Activated T-cell treated with anti-CD3 and anti-CD28 coated beads, Interleukin-2, amount 50 U/mL, for 48 hours (primary cell): ENCODE measurements at regions not wholly inside any gene's neighbourhood (a gene's known extent, or its start where the extent isn't known, plus 50 kb on each side); places are given as distances from the start of the nearest gene placed in this dataset.
A peak's percentile ranks its signal among the peaks of the same experiment; 100 is the strongest.
"Not testable (repeated sequence)": the region's sequence is repeated elsewhere in the genome, so short reads cannot be mapped to it uniquely, and the experiment has no call there.

Experiments
- DNase-seq, 2 experiments: peaks; one replicate each; pipeline ENCODE4 v3.0.0-alpha.2; 2020

DNA sequence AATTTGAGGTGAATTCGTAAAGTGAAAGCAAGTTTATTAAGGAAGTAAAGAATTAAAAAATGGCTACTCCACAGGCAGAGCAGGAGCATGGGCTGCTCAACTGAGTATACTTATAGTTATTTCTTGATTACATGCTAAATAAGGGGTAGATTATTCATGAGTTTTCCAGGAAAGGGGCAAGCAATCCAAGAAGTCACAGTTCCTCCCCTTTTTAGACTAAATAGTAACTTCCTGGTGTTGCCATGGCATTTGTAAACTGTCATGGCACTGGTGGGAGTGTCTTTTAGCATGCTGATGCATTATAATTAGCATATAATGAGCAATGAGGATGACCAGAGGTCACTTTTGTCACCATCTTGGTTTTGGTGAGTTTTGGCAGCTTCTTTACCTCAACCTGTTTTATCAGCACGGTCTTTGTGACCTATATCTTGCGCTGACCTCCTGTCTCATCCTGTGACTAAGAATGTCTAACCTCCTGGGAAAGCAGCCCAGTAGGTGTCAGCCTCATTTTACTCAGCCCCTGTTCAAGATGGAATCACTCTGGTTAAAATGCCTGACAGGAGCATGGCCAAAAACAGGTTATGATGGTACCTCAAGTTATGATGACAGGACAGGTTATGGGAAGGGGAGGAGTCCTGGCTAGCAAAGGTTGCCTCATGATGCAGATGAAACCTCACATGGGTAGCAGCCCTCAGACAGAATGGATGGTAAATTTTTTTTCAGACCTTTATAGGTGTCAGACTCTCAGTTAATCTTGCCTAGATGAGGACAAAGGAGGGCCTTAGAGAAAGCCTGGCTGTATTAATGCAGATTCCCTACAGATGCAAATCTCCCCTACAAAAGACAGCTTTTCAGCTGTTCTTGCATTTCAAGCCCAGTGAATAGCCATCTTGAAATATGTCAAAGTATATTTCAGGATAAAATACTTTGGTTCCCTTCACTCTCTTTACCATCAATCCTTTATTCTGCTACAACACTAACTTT lies 49.7 kb downstream of the SIPA1L2 start:
- peak; percentile 22 to 41 for DNase-seq

DNA sequence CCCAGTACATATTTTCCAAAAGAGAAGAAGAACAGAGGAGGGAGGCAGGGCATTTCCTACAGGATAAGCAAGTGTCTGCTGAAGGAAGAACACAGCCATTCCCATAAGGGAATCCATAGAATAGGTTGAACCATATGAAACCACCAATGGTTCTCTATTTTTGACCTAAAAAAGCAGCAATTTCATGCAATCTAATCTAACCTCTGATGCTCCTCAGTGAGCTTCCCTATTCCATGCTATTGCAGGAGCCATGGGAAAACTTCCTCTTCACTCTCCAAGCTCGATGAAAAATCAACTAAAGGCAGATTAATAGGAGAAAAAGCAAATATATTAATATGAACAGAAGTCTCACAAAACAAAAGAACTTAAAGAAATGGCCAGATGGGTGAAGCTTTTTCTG lies 50.5 kb downstream of the SIPA1L2 start:
- no peak for DNase-seq

DNA sequence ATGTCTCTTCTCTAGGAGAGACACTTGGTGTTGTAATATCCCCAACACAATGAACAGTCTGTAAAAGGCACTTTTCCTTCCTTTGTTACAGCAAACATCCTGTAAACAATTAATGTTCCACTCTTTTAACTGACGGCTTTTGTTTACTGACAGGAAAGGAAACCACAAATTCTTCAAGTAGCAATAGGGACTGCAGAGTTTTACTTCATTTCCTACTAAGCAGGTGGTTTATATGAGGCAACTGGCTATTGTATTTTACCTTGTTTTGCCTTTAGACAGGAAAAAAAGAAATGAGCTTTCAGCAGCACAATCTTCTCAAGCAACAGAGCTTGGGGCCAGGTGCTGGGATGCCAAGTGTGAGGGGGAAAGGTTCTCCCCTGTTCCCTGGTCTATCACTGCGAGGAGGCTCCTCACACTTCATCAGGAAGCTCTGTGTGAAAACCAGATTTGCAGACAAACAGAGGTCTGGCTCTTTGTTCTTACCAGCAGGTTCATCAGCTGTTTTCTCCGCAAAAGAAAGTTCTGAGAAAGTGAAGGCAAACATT lies 51.2 kb downstream of the SIPA1L2 start:
- no peak for DNase-seq

DNA sequence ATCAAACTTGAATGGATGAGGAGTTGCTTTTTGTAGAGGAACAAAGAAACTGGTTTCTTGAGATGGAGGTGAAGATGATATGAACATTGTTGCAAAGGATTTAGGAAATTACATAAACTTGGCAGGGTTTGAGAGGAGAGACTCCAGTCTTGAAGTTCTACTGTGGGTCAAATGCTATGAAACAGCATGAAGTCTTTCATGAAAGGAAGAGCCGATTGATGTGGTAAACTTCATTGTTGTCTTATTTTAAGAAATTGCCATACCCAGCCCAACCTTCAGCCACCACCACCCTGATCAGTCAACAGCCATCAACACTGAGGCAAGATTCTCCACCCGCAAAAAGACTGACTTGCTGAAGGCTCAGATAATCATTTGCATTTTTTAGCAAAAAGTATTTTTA lies 52.2 kb downstream of the SIPA1L2 start:
- no peak for DNase-seq

DNA sequence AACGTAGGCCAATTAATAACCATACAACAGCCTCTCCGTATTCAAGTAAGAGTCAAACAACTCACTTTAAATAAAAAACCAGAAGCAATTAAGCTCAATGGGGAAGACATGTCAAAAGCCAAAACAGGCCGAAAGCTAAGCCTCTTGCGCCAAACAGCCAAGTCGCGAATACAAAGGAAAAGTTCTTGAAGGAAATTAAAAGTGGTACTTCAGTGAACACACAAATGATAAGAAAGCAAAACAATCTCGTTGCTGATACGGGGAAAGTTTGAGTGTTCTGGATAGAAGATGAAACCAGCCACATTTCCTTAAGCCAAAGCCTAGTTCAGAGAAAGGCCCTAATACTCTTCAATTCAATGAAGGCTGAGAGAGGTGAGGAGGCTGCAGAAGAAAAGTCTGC lies 53.4 kb downstream of the SIPA1L2 start:
- no peak for DNase-seq

DNA sequence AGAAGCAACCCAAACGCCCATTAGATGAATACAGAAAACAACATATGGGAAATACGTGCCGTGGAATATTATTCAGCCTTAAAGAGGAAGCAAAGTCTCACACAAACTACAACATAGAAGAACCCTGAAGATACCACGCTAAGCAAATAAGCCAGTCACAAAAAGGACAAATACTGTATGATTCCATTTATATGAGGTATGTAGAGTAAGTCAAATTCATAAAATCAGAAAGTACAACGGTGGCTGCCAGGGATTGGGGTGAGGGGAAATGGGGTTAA lies 54.2 kb downstream of the SIPA1L2 start:
- no peak for DNase-seq

DNA sequence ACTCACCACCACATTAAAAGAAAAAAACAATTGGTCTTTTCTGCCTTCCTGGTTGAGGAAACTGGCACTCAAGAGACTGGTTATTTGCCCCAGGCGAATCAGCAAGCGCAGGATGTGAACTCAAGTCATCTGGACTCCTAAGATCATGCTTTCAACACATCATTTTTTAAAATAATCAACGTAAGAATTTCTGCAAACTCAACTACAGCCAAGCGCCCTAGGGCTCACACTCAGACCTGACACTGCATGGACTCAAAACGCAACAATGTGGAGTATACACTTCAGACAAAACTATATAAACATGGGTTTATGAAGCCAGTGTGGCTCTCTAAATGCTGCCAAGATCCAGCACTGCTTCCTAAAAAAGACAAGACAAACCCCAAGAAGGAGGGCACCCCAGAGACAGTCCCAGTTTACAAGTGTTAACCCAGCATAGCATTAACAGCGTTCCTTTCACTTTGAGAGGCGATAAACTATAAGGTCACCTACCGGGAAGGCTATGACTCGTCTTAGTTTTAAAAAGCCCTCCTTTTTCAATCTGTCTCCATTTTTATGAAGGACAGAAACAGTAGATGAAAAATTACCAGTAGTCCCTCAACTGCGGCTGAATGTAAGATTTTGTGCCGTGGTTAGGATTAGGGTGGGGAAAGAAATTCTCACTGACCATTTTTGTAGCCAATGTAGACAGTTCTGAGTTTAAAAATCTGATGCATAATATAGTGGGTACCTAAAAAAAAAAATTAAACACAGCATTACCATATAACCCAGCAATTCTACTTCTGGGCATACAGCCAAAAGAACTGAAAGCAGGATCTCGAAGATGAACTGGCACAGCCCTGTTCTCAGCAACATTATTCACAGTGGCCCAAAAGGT lies 54.8 kb downstream of the SIPA1L2 start:
- DNase-seq = no peak

DNA sequence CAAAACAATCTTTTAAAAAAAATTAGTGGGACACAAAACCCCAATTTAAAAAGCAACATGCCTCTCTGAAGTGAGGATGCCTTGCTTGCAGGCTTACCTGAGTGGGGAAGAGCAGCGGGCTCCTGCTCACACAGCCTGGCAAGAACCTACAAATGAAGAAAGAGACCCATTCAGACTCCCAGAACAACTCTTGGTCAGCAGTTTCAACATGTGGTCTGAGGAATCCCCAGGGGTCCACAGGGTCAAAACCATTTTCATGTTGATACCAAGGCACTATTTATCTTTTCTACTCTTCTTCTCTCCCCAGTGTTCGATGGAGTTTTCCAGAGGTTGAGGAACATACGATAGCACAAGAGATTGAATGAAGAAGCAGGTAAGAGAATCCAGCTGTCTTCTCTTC lies 55.9 kb downstream of the SIPA1L2 start:
- DNase-seq = no peak

DNA sequence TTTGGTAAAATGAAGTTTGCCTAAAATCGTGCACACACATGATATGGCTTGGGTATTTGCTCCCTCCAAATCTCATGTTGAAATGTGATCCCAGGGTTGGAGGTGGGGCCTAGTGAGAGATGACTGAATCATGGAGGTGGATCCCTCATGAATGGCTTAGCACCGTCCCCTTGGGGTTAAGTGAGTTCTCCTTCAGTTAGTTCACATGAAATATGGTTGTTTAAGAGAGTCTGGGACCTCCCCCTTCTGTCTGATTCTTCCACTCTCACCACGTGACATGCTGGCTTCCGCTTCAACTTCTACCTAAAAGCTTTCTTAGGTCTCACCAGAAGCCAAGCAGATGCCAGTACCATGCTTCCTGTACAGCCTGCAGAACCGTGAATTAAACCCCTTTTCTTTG lies 58.4 kb downstream of the SIPA1L2 start:
- no peak for DNase-seq

DNA sequence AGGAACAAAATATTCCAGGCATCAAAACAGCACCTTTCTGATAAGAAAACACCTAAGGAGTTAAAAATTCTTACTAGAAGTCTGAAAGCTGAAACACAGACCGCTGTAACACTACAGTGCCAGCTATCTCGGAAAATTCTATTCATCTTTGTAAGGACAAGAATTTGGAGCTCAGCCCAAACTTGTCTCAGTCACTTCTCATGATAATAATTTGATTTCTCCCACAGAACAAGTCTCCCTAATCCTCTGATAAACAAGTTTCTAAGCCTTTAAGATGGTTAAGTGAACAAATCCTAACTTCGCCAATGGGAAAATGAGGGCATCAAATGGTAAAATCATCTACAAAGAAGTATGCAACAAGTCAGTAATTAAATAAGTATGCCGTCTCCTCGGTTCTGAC lies 59.9 kb downstream of the SIPA1L2 start:
- no peak for DNase-seq

DNA sequence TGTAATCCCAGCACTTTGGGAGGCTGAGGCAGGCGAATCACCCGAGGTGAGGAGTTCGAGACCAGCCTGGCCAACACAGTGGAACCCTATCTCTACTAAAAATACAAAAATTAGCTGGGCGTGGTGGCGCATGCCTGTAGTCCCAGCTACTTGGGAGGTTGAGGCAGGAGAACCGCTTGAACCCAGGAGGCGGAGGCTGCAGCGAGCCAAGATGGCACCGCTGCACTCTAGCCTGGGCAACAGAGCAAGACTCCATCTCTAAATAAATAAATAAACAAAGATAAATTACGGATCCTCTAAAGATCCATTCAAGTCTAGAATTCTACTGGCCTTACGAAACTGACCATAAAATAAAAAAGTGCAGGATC lies 60.4 kb downstream of the SIPA1L2 start:
- DNase-seq = not testable (repeated sequence)

DNA sequence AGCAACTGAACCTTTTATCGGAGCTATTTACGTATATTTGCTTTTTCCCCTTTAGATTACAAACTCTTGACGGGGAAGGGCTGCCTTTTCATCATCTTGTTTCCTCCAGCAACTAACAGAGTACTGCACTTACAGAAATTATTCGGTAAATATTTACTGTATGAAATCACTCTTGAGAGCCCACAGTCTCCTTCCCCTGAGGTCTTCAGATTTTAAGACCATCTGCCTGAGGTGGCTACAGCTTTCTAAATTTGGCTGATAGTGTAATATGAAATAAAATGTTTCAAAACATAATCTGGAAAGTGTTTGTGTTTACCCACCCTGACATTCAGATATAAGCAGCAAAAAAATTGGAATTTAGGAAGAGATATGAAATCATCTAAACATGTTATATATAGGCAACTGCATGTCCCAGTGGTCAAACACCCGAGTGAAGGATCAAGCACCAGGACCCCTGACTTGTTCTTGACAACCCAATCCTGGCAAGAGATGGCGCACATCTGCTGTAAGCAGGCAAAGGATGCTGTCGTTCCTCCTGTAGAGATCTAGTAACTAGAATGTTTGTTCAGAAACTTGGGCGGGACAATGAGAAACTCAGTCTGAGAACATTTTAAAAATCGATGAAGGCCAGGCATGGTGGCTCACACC lies 60.9 kb downstream of the SIPA1L2 start:
- no peak for DNase-seq

DNA sequence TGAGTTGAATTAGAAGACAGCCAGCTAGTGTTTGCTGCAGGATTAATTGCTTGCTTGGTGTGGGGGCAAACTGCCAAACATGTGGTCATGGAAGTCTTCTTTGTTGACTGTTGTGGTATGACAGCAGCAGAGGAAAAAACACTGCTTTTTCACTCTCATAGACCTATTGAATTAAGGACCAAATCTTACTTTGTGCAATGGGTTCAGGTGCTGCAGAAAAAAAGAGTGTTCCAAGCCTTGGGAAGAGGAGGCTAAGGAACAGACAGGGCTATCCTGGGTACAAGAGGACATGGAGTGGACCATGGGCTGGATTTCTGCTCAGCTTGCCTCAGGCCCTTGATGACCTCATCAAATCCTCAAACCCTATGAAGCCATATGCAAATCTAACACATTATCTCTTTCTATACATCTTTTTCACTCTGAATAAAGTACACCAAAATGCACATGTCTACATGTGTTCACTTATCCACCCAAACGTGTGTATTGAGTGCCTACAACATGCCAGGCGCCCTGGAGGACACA lies 61.5 kb downstream of the SIPA1L2 start:
- DNase-seq = no peak

DNA sequence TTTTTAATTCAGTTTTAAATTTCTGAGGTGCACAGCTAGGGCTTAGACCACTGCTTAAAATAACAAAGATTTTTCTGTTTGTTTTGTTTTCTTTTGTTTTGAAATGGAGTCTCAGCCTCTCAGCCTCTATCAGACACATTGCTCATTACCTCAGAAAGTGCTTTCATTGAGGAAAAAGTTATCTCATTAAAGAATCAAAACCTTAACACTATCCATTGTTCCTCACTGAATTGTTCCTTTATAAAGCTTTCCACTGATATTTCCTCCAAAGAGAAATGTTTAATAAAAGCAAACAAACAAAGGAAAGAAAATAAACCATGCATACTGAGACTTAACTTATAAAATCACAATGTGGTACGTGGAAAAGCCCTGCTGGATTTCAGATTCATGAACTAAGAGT lies 63.8 kb downstream of the SIPA1L2 start:
- no peak for DNase-seq

DNA sequence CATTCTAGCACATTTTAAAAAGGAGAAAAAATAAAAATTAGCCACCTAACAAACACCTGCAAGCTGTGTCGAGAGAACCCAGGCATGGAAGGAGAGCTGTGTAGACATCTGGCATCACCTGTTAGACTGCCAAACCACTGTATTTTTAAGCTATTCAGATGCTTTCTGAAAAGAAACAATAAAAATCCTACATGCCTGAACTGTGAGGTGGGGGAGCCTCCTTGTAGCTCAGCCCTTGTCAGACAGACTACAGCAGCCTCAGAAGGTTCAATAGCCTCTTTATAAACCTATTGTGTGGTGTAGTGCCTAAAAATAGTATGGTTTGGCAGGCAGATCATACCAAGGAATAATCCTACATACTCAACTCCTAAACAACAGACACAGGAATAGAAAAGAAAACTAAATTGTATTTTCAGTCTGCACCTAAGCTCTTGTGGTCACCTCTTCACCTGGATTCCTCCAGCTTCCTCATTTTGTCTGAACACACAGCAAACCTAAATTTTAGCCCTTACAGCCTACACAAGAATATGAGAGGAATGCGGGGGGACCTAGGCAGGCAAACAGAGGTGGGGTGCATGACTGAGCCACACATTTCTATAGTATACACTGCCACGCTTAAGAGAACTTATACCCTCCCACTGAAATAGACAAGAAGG lies 67.0 kb downstream of the SIPA1L2 start:
- DNase-seq = no peak

DNA sequence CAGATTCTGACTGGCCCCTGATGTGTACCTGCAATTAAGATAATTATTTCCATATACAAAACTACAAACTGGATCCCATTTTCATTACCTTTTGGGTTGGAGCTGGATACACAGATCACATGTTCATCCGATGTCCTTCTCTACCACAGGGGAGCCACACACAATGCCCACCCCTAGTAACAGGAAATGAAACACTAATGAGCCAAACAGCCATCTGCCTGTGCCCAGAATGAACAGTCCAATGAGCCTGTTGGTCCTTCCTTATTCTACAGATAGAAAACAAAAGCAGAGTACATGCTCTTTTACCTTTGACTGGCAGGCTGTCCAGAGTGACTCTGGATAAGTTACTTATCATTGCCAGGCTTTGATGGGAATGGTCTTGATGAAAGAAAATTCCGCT lies 68.6 kb downstream of the SIPA1L2 start:
- no peak for DNase-seq

DNA sequence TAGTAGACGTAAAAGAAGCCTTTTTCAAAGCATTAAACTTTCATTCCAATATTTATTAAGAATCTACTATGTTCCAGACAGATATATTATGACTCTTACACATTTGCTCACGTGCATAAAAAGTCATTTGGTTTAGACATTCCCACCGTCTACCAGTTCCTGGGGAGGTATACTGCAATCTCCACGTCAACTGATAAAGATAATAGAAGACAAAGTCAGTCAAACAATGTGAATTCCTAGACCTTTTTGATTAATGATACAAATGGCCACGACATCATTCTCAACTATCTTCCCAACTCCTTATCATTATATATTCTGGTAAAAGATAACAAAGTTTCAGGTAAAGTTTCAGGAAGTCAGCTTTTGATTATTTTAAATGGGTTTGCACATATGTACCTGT lies 69.0 kb downstream of the SIPA1L2 start:
- no peak for DNase-seq

DNA sequence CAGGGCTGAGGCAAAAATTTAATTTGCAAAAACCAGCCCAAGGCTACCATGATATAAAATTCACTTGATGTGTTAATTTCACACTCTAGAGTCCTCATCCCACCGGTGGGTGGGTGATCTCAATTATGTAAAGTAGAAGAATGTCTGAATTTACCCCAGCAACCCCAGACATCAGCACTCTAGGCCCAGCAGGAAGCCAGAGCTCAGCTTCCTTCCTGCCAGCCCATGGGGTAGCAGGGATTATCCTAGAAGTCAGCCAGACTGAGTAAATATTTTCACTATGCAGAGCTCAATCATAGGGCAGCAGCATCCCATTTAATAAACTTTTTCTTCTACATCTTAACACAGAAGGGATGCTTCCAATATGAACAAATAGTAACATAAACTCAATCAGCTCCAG lies 71.0 kb downstream of the SIPA1L2 start:
- no peak for DNase-seq

DNA sequence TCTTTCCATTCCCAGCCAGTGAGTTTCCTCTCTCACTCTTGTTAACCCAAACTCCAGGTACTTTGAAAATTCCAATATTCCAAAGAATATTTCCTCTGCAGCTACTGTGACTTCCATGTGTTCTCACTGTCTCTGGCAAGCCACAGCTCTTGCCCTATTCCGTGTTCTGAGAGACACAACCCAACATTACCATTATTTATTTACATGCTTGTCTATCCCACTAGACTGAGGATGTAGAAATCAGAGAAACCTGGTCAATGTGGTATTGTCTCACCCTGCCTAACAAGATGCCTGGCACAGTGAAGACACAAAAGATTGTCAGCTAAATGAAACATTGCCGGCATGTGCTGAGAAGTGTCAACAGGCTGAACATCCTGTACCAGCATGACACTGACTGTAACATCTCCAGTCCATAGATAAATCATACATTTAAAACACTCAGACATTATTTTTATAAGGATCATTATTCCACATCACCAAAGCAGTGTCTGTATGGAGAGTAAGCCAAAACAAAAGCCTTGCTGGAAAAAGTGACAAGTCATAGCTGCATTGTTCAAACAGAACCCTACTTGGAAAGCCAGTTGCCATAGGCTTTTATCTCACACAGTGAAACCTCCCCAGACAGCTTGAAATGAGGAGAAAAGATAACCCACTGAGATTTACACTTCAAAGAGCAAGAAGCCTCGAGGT lies 72.3 kb downstream of the SIPA1L2 start:
- no peak for DNase-seq

DNA sequence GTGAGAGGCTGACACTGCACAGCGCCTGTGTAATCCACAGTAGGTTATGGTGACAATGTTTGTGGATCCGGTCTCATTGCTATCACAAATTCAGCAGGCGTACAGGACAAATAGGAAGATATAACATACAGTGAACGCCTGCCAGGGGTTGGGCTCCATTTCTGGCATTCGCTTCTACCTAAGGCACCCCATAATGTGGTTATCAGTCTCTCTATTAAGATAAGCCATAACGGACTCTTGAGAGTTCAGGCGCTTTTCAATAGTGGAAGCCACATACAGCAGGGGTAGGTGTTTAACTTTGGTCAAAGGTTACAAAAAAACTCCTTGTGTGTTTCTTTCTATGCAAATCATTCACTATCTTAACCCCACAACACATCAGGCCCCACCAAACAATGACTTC lies 72.8 kb downstream of the SIPA1L2 start:
- DNase-seq = no peak

DNA sequence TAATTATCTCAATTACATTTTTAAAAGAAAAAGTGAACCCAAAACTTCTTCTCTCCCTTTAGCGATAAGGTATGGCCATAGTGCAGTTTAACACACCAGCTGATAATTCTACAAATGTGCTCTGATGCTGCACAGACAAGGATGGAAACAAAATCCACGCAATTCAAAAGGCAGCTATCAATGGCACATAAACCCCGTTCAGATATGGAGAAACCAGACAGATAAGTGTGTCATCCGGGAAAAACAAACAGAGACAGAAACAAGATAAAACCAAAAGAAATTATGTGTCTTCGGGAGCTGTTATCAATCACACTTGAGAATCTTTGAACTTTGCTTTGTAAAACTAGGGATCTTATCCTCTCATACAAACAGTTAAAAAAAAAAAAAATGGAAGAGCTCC lies 73.6 kb downstream of the SIPA1L2 start:
- DNase-seq = no peak
